Fibroblast of pulmonary artery (primary cell): ENCODE measurements at regions not wholly inside any gene's neighbourhood (a gene's known extent, or its start where the extent isn't known, plus 50 kb on each side); places are given as distances from the start of the nearest gene placed in this dataset.
"Not testable (repeated sequence)": the region's sequence is repeated elsewhere in the genome, so short reads cannot be mapped to it uniquely, and the experiment has no call there.

Experiments
- DNase-seq: peaks from one replicate; pipeline ENCODE4 v3.0.0-alpha.2; 2010; ENCODE audit warnings: low read depth
- H3K4me3 ChIP-seq: replicated peaks from 2 replicates; pipeline ENCODE4 v1.5.1; 2011; ENCODE audit warnings: low read depth, mild to moderate bottlenecking, control low read depth, low read length, moderate library complexity
- CTCF ChIP-seq: IDR thresholded peaks from 2 replicates; pipeline ENCODE4 v1.5.1; 2011; ENCODE audit warnings: mild to moderate bottlenecking, control low read depth, low read length, inconsistent platforms; ENCODE audit errors: missing control alignments

- H3K4me3 ChIP-seq, result no peak overlapping the region
- DNase-seq, result peak; percentile 36
- TF ChIP-seq CTCF, result no peak
These were observed 105.1 kb upstream of the DPH5 start for GRCh38 chr1:101130673-101131072.

- no peak overlapping the region for H3K4me3 ChIP-seq
- no peak for TF ChIP-seq CTCF
These were observed 103.3 kb upstream of the DPH5 start for GRCh38 chr1:101128846-101129245.

GRCh38 chr1:101128211-101128727 is 102.7 kb upstream of the DPH5 start:
- no peak for DNase-seq
- H3K4me3 ChIP-seq, result no peak overlapping the region
- TF ChIP-seq CTCF, result no peak

More at GRCh38 chr1:101128846-101129245, 103.3 kb upstream of the DPH5 start:
- no peak for DNase-seq

GRCh38 chr1:101124405-101124804 is 98.8 kb upstream of the DPH5 start:
- no peak for DNase-seq
- no peak overlapping the region for H3K4me3 ChIP-seq
- no peak for TF ChIP-seq CTCF

DNA sequence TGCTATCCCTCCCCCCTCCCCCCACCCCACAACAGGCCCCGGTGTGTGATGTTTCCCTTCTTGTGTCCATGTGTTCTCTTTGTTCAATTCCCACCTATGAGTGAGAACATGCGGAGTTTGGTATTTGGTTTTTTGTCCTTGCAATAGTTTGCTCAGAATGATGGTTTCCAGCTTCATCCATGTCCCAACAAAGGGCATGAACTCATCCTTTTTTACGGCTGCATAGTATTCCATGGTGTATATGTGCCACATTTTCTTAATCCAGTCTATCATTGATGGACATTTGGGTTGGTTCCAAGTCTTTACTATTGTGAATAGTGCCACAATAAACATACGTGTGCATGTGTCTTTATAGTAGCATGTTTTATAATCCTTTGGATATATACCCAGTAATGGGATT is 98.3 kb upstream of the DPH5 start:
- DNase-seq, H3K4me3 ChIP-seq: not testable (repeated sequence)

DNA sequence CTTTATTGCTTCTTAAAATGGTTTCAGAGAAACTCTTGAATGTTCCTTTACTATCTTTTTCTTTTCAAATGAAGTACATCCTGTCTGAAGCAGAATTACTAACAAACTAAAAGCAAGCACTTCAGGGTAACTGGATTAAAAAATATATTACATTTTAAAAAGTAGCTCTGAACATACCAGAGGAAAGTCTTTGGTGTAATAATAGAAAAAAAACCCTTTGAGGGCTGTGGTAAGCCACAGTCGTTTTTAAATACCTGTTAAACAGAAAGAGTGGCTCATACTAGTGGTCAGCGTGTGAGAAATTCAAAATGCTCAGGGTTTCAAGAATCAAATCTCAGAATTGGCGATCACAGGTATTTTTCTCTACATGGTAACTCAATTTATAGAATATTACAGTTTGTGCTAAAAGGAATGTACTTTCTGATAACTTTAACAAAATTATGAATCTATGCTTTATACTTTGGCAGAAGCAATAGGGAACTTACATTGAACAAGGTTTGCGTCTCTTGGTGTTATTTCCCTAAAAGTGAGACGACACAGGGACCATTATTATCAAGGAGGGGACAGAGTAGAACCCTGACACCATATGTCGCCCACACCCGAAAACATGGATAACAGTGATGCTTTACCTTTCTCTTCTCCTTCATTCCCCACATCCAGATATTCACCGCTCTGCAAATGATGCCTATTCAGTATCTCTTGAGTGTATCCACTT is 97.0 kb upstream of the DPH5 start:
- H3K4me3 ChIP-seq, result no peak overlapping the region
- no peak for TF ChIP-seq CTCF
- no peak for DNase-seq

DNA sequence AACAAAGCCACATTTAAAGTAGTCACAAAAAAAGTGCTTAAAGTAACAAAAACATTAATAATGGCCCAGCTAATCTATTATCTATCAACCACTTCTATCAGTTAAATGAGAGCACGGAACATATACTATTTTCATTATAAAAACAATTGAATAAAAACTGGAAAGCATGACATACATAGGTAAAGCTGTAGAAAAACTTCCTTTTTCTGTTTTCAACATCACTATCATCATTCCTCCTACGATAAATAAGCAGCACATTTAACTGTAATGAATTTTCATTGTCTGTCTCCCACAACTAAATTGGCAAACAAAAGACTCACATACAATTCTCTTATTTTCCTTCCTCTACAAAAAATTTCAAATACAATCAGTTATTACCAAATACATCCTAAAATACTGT is 96.4 kb upstream of the DPH5 start:
- DNase-seq, result no peak
- no peak overlapping the region for H3K4me3 ChIP-seq
- TF ChIP-seq CTCF, result no peak
